ENCODE measurements at regions not wholly inside any gene's neighbourhood (a gene's known extent, or its start where the extent isn't known, plus 50 kb on each side); places are given as distances from the start of the nearest gene placed in this dataset.

- no peak overlapping the region for H2AK5ac ChIP-seq (ENCODE audit: low read depth, low read length)
- H3K4me1 ChIP-seq (replicated peaks in 1 of 4; ENCODE audit: control insufficient read depth in 3 of 4, insufficient read depth in 4 of 4, low read length in 3 of 4) = no peaks in the 10 kb centered on the region
- H3K27me3 ChIP-seq (replicated peaks in 1 of 4; ENCODE audit: control insufficient read depth in 3 of 4, extremely low read depth in 1 of 4, insufficient read depth in 3 of 4, low read length in 3 of 4) = no peaks in the 10 kb centered on the region
- H3K56ac ChIP-seq (replicated peaks; ENCODE audit: insufficient read length, low read depth, low read length) = no peak overlapping the region
- no peak overlapping the region for H3K4me3 ChIP-seq (ENCODE audit: extremely low read depth in 1 of 4, insufficient read depth in 2 of 4, low read depth in 3 of 4, low read length in 4 of 4)
- DNase-seq (ENCODE audit: low read depth in 1 of 2, low spot score in 2 of 2) (no peak), FAIRE-seq (no peak)
- no peaks in the 10 kb centered on the region for H3K36me3 ChIP-seq (ENCODE audit: control insufficient read depth in 2 of 4, insufficient read depth in 4 of 4, low read length in 3 of 4)
- H3K79me1 ChIP-seq (ENCODE audit: low read depth, low read length) = no peaks in the 10 kb centered on the region
- no peaks in the 10 kb centered on the region for H3K79me2 ChIP-seq (ENCODE audit: control insufficient read depth in 1 of 2, insufficient read depth in 2 of 2, low read length in 2 of 2)
- H2BK12ac ChIP-seq (ENCODE audit: low read depth, low read length) = no peak overlapping the region
- H3K9ac ChIP-seq (replicated peaks in 1 of 4; ENCODE audit: extremely low read depth in 1 of 4, low read depth in 3 of 4, low read length in 3 of 4) = no peak overlapping the region
- no peak overlapping the region for H2BK15ac ChIP-seq (ENCODE audit: low read length)
- H4K91ac ChIP-seq (replicated peaks; ENCODE audit: insufficient read length, low read length) = no peak overlapping the region
- no peak overlapping the region for H3K18ac ChIP-seq (ENCODE audit: extremely low read depth, low read length)
- no peak overlapping the region for H3K27ac ChIP-seq (ENCODE audit: low read depth, low read length)
- no peaks in the 10 kb centered on the region for H3K23me2 ChIP-seq (ENCODE audit: low read depth, low read length)
- H3K14ac ChIP-seq (ENCODE audit: insufficient read length) = no peak overlapping the region
- H4K20me1 ChIP-seq (replicated peaks in 1 of 2; ENCODE audit: control insufficient read depth in 1 of 2, insufficient read depth in 2 of 2, low read length in 2 of 2) = no peaks in the 10 kb centered on the region
- 95% methylated on average over 1 of the region's 1 CpG; no CpG with 5 or more reads in 1 of the 2 experiments for WGBS, 2 experiments (ENCODE audit: extremely low coverage in 1 of 2, insufficient coverage in 1 of 2, insufficient read length in 1 of 2, insufficient replicate concordance in 2 of 2, low coverage in 1 of 2, low lambda C conversion rate in 2 of 2, missing lambda C conversion rate in 1 of 2)
- no peak overlapping the region for H2BK5ac ChIP-seq (ENCODE audit: low read depth, low read length)
- no peak overlapping the region for H2AFZ ChIP-seq (ENCODE audit: low read length)
- CTCF ChIA-PET (ENCODE audit: partially characterized antibody) = interaction anchor here (0.9 to 1.5 kb wide), 2 partner anchors 11 to 60 kb away, joined by 3 to 4 read pairs; no protein-coding TSS in a partner anchor
- no peak overlapping the region for H3K23ac ChIP-seq (ENCODE audit: insufficient read length)
- H3K4ac ChIP-seq (replicated peaks; ENCODE audit: insufficient read length, low read depth, low read length) = no peak overlapping the region
- H2BK20ac ChIP-seq (ENCODE audit: low read length) = no peak overlapping the region
- no peak overlapping the region for H4K8ac ChIP-seq (ENCODE audit: extremely low read depth, insufficient read depth, low read length)
- H4K5ac ChIP-seq (ENCODE audit: insufficient read length, low read depth, low read length) = no peak overlapping the region
- H3K9me3 ChIP-seq (ENCODE audit: insufficient read depth in 2 of 2, low read depth in 1 of 2, low read length in 1 of 2) = no peaks in the 10 kb centered on the region
- H2BK120ac ChIP-seq (replicated peaks; ENCODE audit: low read depth, low read length) = no peak overlapping the region
- H3K4me2 ChIP-seq (ENCODE audit: insufficient read depth in 1 of 2, low read depth in 2 of 2, low read length in 2 of 2) = no peak overlapping the region
- POLR2A ChIA-PET (ENCODE audit: partially characterized antibody) = no interaction called here
- TF ChIP-seq CBX8 (IDR thresholded peaks at IDR 0.05; ENCODE audit: borderline replicate concordance, low read depth, low read length) (no peak), BACH1 (IDR thresholded peaks at IDR 0.05; ENCODE audit: low read length) (no peak), CBX5 (IDR thresholded peaks at IDR 0.05; ENCODE audit: low read depth, low read length) (no peak), ASH2L (IDR thresholded peaks at IDR 0.05; ENCODE audit: low read length) (no peak), GTF2F1 (IDR thresholded peaks at IDR 0.05; ENCODE audit: borderline replicate concordance, low read depth, low read length) (no peak), SIRT6 (IDR thresholded peaks at IDR 0.05; ENCODE audit: low read length) (no peak), TAF7 (optimal IDR thresholded peaks at IDR 0.05; ENCODE audit: borderline replicate concordance, low read depth, low read length) (no peak), CEBPB (IDR thresholded peaks at IDR 0.05; ENCODE audit: low read depth, low read length) (no peak), EP300 (IDR thresholded peaks at IDR 0.05; ENCODE audit: borderline replicate concordance in 1 of 2, low read depth in 2 of 2, low read length in 2 of 2) (no peak), RNF2 (IDR thresholded peaks at IDR 0.05; ENCODE audit: borderline replicate concordance, low read depth, low read length, missing control alignments, poor library complexity, severe bottlenecking) (no peak), NANOG (IDR thresholded peaks at IDR 0.05; ENCODE audit: insufficient read depth, low read depth, low read length, poor library complexity, severe bottlenecking) (no peak), HDAC6 (IDR thresholded peaks at IDR 0.05; ENCODE audit: low read depth, low read length) (no peak)
These were observed 1070.4 kb upstream of the ADGRL3 start for GRCh38 chr4:60129740-60130139.
